Lower leg skin (tissue), 3 donors: ENCODE measurements at regions not wholly inside any gene's neighbourhood (a gene's known extent, or its start where the extent isn't known, plus 50 kb on each side); places are given as distances from the start of the nearest gene placed in this dataset.

Experiments
- CTCF ChIP-seq, 3 donors: fragments of 450-650 bp; IDR thresholded peaks; one replicate each; pipeline ENCODE4 v1.5.1; 2016; ENCODE audit warnings: antibody characterized with exemption in 3 of 3, mild to moderate bottlenecking in 3 of 3, moderate library complexity in 2 of 3
- POLR2A ChIP-seq, 2 donors: fragments of 450-650 bp; IDR thresholded peaks; one replicate each; pipeline ENCODE4 v1.6.1; 2016 to 2017; ENCODE audit warnings: antibody characterized with exemption in 2 of 2, mild to moderate bottlenecking in 1 of 2, moderate library complexity in 1 of 2

- TF ChIP-seq POLR2A (IDR thresholded peaks at IDR 0.05) (no peak), CTCF (IDR thresholded peaks at IDR 0.05) (no peak)
Observed at GRCh38 chr5:67857502-67857901, 358.1 kb upstream of the PIK3R1 start.
